Erythroblast (primary cell): ENCODE measurements at regions not wholly inside any gene's neighbourhood (a gene's known extent, or its start where the extent isn't known, plus 50 kb on each side); places are given as distances from the start of the nearest gene placed in this dataset.

Source experiments
- DNase-seq, 2 experiments: peaks; one replicate each; lab custom pipeline; 2025; lab: John Stamatoyannopoulos, UW
- GATA1 ChIP-seq: IDR thresholded peaks from 2 replicates; pipeline ENCODE4 v1.6.1; 2011; ENCODE audit warnings: low read depth, mild to moderate bottlenecking, control low read depth, low read length, moderate library complexity
- POLR2A ChIP-seq: IDR thresholded peaks from 2 replicates; pipeline ENCODE4 v1.6.1; 2011; ENCODE audit warnings: mild to moderate bottlenecking, low read length

GRCh38 chr19:28670836-28671235 lies 542.1 kb downstream of the UQCRFS1 start:
- no peak for DNase-seq
- TF ChIP-seq POLR2A (no peak), GATA1 (no peak)

GRCh38 chr19:28669804-28670203 lies 543.1 kb downstream of the UQCRFS1 start:
- DNase-seq, result no peak
- TF ChIP-seq GATA1, result no peak
- TF ChIP-seq POLR2A, result no peak

- TF ChIP-seq GATA1 (no peak), POLR2A (no peak)
Observed at GRCh38 chr19:28667348-28667977, 545.5 kb downstream of the UQCRFS1 start.

DNA sequence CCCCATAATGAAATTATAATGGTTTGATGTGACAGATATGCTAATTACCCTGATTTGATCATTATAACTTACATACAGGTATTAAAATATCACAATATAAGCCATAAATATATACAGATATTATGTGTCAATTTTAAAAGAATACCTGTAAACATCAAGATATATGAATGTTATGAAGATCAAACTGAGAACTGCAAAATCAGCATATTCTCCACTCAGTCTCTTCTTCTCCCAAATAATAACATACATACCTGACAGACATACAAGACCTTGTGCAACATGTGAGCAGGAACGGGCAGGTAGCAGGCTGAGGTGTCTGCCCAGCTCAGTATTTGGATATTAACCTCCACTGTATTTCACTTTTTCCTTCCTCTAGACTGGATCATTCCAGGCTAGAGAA lies 547.2 kb downstream of the UQCRFS1 start:
- TF ChIP-seq GATA1, result no peak
- no peak for TF ChIP-seq POLR2A
- no peak for DNase-seq

More at GRCh38 chr19:28667348-28667977, 545.5 kb downstream of the UQCRFS1 start:
- DNase-seq, result no peak

DNA sequence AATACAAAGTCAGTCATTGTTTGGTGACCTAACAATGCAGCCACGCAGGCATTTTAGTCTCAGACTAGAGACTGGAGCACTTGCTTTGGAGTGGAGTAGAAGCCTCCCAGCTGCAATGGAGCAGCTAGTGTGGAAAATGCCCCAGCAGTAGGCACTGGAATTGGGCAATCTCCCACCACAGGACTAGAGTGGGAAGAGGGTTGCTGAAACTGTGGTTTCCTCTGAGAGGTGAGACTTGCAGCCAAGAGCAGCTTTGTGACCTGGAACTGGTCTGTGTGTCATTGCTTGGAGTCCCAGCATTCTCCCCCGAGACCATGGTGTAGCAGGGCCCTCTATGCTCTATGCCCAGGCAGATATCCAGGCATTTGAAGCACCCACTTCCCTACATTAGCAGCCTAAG lies 556.3 kb downstream of the UQCRFS1 start:
- TF ChIP-seq POLR2A (no peak), GATA1 (no peak)
- no peak for DNase-seq

DNA sequence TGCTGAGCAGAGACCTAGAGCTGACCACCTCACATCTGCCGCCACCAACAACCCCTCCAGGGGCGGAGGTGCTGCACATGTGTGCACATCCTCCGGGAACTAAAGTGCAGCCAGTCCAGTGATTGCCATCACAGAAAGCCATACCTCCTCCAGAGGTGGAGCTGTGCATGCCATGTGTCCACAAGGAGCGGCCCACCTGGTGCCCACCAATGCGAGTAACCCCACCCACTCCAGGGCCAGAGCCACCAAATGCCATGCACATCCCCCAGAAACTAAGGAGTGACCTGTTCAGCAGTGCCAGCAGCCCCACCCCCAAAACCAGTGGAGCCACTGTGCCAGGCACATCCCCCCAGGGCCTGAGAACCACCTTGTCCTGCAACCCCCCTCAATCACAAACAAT lies 557.9 kb downstream of the UQCRFS1 start:
- no peak for TF ChIP-seq POLR2A
- TF ChIP-seq GATA1, result no peak
- no peak for DNase-seq

- TF ChIP-seq POLR2A, result no peak
- TF ChIP-seq GATA1, result no peak
Observed at GRCh38 chr19:28652765-28653164, 560.2 kb downstream of the UQCRFS1 start.

DNA sequence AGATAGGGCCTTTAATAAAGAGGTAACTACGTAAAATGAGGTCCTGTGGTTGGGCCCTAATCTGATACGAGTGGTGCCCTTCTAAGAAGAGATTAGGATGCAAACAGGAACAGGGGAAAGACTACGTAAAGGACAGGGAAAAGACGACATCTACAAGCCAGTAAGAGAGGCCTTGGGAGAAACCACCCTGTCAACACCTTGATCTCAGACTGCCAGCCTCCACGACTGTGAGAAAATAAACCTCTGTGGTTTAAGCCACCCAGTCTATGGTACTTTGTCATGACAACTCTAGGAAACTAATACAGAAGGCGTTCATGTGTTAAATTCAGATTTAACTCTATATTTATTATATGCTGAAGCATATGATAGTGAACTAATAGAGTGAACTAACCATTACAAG lies 566.3 kb downstream of the UQCRFS1 start:
- TF ChIP-seq GATA1 (no peak), POLR2A (no peak)

More at GRCh38 chr19:28652765-28653164, 560.2 kb downstream of the UQCRFS1 start:
- DNase-seq, result no peak

GRCh38 chr19:28644169-28644775 lies 568.7 kb downstream of the UQCRFS1 start:
- DNase-seq, result no peak
- TF ChIP-seq GATA1 (no peak), POLR2A (no peak)

More for the DNA sequence above, 566.3 kb downstream of the UQCRFS1 start:
- no peak for DNase-seq

DNA sequence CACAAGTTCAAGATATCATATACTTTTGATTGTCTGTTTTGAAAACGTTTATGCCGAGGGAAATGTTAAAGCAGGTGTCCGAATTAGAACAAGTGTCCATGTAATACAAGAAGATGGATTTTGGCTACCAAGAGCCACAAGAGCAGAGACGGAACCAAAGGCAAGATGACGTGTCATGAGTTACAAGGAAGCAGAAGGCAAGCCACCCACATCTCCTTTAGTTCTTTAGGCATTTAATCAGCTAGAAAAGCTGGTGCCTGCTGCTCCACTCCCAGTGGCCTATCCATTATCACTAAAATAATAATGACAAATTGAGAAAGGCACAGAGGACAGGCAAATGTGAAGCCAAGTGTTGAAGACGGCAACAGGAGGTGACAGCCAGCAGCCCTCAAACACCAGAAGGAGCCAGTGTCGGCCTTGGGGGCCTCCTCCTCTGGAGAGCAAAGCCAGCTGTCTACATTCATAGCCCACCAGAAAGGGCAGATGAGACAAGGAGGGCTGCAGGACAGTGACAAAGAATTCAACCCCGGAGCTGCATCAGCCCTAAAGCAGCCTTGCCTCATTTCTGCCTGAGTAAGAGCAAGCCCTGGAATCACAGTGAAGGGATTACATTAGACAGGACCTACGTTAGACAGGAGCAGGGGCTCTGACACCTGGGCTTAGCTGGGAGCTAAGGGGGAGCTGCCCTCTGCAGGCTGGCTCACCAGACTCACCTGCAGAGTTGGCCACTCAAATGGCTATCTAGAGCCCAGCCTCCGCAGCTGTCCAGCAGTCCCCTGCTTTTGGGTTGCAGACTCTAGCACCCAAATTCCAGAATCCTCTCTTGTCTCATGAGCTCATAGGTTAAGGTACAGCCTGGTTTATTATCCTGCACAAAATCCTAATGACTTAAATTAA lies 569.9 kb downstream of the UQCRFS1 start:
- DNase-seq, result no peak
- no peak for TF ChIP-seq GATA1
- TF ChIP-seq POLR2A, result no peak

DNA sequence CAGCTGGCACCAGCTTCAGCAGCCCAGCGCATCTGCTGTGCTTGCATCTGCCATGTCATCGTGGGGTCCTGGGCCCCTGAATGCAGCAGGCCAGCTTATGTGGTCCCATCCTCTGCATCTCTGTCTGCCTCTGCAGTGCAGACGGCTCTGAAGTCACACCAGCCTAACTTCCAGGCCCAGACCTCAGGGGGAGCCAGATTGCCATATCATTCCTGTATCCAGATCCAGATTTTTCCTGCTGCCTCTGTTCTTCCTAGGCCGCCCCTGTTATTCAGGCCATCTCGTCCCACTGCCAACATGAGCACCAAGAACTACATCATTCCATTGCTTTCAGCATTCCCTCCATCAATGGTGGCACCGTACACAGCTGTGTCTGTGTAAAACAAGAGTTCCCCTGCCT lies 571.6 kb downstream of the UQCRFS1 start:
- TF ChIP-seq POLR2A, result no peak
- TF ChIP-seq GATA1, result no peak
- DNase-seq, result no peak

DNA sequence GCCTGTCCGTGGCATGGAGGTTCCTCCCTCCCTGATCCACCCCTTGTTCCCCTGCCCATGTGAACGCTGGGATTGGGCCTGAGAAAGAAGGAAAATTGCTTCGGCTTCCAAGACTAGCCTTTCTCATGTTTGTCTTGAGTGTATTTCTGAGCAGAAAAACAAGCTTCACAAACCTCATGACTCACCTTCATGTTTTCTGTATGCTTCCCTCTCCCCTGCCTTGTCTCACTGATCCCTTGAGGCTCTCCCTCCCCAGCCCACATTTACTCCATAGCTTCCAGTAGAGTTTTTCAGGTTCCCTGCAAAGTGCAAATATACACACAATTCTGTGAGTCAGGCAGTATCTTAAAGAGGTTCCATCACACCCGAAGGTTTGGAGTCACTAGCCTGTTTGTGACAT lies 572.4 kb downstream of the UQCRFS1 start:
- no peak for DNase-seq

GRCh38 chr19:28638445-28638844 lies 574.5 kb downstream of the UQCRFS1 start:
- DNase-seq, result no peak
- no peak for TF ChIP-seq GATA1
- TF ChIP-seq POLR2A, result no peak

More for the DNA sequence above, 572.4 kb downstream of the UQCRFS1 start:
- TF ChIP-seq GATA1 (no peak), POLR2A (no peak)

- TF ChIP-seq GATA1 (no peak), POLR2A (no peak)
- no peak for DNase-seq
Observed at GRCh38 chr19:28636706-28637105, 576.2 kb downstream of the UQCRFS1 start.
